ENCODE measurements at regions not wholly inside any gene's neighbourhood (a gene's known extent, or its start where the extent isn't known, plus 50 kb on each side); places are given as distances from the start of the nearest gene placed in this dataset.
"Not testable (repeated sequence)": the region's sequence is repeated elsewhere in the genome, so short reads cannot be mapped to it uniquely, and the experiment has no call there.

GRCh38 chr4:75422998-75423397, 91.2 kb downstream of the RCHY1 start:
- no peak for FAIRE-seq

GRCh38 chr4:75412746-75413145, 101.5 kb downstream of the RCHY1 start:
- FAIRE-seq = no peak

GRCh38 chr4:75398501-75398900, 115.7 kb downstream of the RCHY1 start:
- FAIRE-seq = no peak

GRCh38 chr4:75391489-75392166, 122.6 kb downstream of the RCHY1 start:
- FAIRE-seq = no peak

- FAIRE-seq = not testable (repeated sequence)
Observed at GRCh38 chr4:75386426-75386825, 127.8 kb downstream of the RCHY1 start.

GRCh38 chr4:75385106-75385505, 129.1 kb downstream of the RCHY1 start:
- no peak for FAIRE-seq

GRCh38 chr4:75376543-75376942, 137.7 kb downstream of the RCHY1 start:
- FAIRE-seq = no peak

- no peak for FAIRE-seq
Observed at GRCh38 chr4:75371915-75372314, 142.3 kb downstream of the RCHY1 start.

GRCh38 chr4:75370576-75370975, 143.6 kb downstream of the RCHY1 start:
- no peak for FAIRE-seq

GRCh38 chr4:75345423-75345822, 168.8 kb downstream of the RCHY1 start:
- FAIRE-seq = no peak

GRCh38 chr4:75344915-75345314, 169.3 kb downstream of the RCHY1 start:
- no peak for FAIRE-seq

GRCh38 chr4:75343333-75343732, 170.9 kb downstream of the RCHY1 start:
- no peak for FAIRE-seq

GRCh38 chr4:75340561-75340960, 173.6 kb downstream of the RCHY1 start:
- no peak for FAIRE-seq

GRCh38 chr4:75338352-75338880, 175.8 kb downstream of the RCHY1 start:
- no peak for FAIRE-seq

GRCh38 chr4:75327804-75328512, 186.2 kb downstream of the RCHY1 start:
- FAIRE-seq = no peak

GRCh38 chr4:75325318-75325979, 188.8 kb downstream of the RCHY1 start:
- FAIRE-seq = no peak

- no peak for FAIRE-seq
Observed at GRCh38 chr4:75321484-75321883, 192.7 kb downstream of the RCHY1 start.

- FAIRE-seq = not testable (repeated sequence)
Observed at GRCh38 chr4:75317641-75318040, 196.6 kb downstream of the RCHY1 start.

GRCh38 chr4:75308049-75308448, 206.2 kb downstream of the RCHY1 start:
- no peak for FAIRE-seq

- no peak for FAIRE-seq
Observed at GRCh38 chr4:75306506-75306905, 207.7 kb downstream of the RCHY1 start.

- no peak for FAIRE-seq
Observed at GRCh38 chr4:75302648-75303047, 211.6 kb downstream of the RCHY1 start.

GRCh38 chr4:75289914-75290582, 224.2 kb downstream of the RCHY1 start:
- no peak for FAIRE-seq
